ENCODE measurements at regions not wholly inside any gene's neighbourhood (a gene's known extent, or its start where the extent isn't known, plus 50 kb on each side); places are given as distances from the start of the nearest gene placed in this dataset.

GRCh38 chr6:126682440-126682839 is 342.5 kb downstream of the CENPW start:
- Histone ChIP-seq H3K4me1 (ENCODE audit: insufficient read depth) (no peaks in the 10 kb centered on the region), H3K36me3 (no peaks in the 10 kb centered on the region), H3K27ac (no peak overlapping the region), H3K4me3 (no peak overlapping the region), H3K9me3 (no peaks in the 10 kb centered on the region), H3K27me3 (no peaks in the 10 kb centered on the region)
- no peak for DNase-seq
- no peak for TF ChIP-seq EP300 (IDR thresholded peaks at IDR 0.05)
- TF ChIP-seq CTCF (IDR thresholded peaks at IDR 0.05): no peak
- no peak for TF ChIP-seq POLR2A (IDR thresholded peaks at IDR 0.05)
- WGBS, 3 donors: 64 to 86% (median 65%) methylated on average over 2 of the region's 2 CpGs
- intact Hi-C loops (cut with DNase I): no loop called here

- Histone ChIP-seq H3K4me3 (no peak overlapping the region), H3K36me3 (no peaks in the 10 kb centered on the region), H3K27ac (no peak overlapping the region), H3K27me3 (no peaks in the 10 kb centered on the region), H3K4me1 (ENCODE audit: insufficient read depth) (no peaks in the 10 kb centered on the region), H3K9me3 (no peaks in the 10 kb centered on the region)
- intact Hi-C loops (cut with DNase I): no loop called here
- 69 to 74% (median 73%) methylated on average over 1 of the region's 1 CpG for WGBS, 3 donors
- no peak for TF ChIP-seq EP300 (IDR thresholded peaks at IDR 0.05)
- TF ChIP-seq POLR2A (IDR thresholded peaks at IDR 0.05): no peak
- no peak for TF ChIP-seq CTCF (IDR thresholded peaks at IDR 0.05)
- no peak for DNase-seq
Measured at GRCh38 chr6:126685182-126685581, 345.3 kb downstream of the CENPW start.

- 51 to 54% (median 52%) methylated on average over 5 of the region's 5 CpGs for WGBS, 3 donors
- TF ChIP-seq EP300 (IDR thresholded peaks at IDR 0.05) (no peak), POLR2A (IDR thresholded peaks at IDR 0.05) (no peak), CTCF (IDR thresholded peaks at IDR 0.05) (no peak)
- intact Hi-C loops (cut with DNase I): no loop called here
- H3K4me3 ChIP-seq: no peak overlapping the region
- H3K36me3 ChIP-seq: no peaks in the 10 kb centered on the region
- no peaks in the 10 kb centered on the region for H3K9me3 ChIP-seq
- no peaks in the 10 kb centered on the region for H3K4me1 ChIP-seq (ENCODE audit: insufficient read depth)
- no peaks in the 10 kb centered on the region for H3K27me3 ChIP-seq
- H3K27ac ChIP-seq: no peak overlapping the region
- DNase-seq: no peak
Measured at GRCh38 chr6:126696921-126697693, 357.2 kb downstream of the CENPW start.

GRCh38 chr6:126698732-126699240 is 358.9 kb downstream of the CENPW start:
- H3K36me3 ChIP-seq: no peaks in the 10 kb centered on the region
- 52 to 77% (median 68%) methylated on average over 3 of the region's 3 CpGs for WGBS, 3 donors
- no peak overlapping the region for H3K27ac ChIP-seq
- DNase-seq: no peak
- H3K4me3 ChIP-seq: no peak overlapping the region
- no peak for TF ChIP-seq POLR2A (IDR thresholded peaks at IDR 0.05)
- TF ChIP-seq EP300 (IDR thresholded peaks at IDR 0.05): no peak
- no peak for TF ChIP-seq CTCF (IDR thresholded peaks at IDR 0.05)
- no peaks in the 10 kb centered on the region for H3K9me3 ChIP-seq
- intact Hi-C loops (cut with DNase I): no loop called here
- no peaks in the 10 kb centered on the region for H3K27me3 ChIP-seq
- no peaks in the 10 kb centered on the region for H3K4me1 ChIP-seq (ENCODE audit: insufficient read depth)
